Large intestine (tissue), 3 donors: ENCODE measurements at regions not wholly inside any gene's neighbourhood (a gene's known extent, or its start where the extent isn't known, plus 50 kb on each side); places are given as distances from the start of the nearest gene placed in this dataset.

Experiments
- DNase-seq, 2 donors: peaks; one replicate each; pipeline versions ENCODE4 v3.0.0 to v3.0.0-alpha.2; 2013
- H3K27ac ChIP-seq: one replicate; pipeline ENCODE4 v1.5.1; 2013; ENCODE audit warnings: low read length
- H3K27me3 ChIP-seq: 2 replicates; pipeline ENCODE4 v1.6.1; 2013; ENCODE audit warnings: low read length; ENCODE audit not compliant: control insufficient read depth, insufficient read depth
- H3K36me3 ChIP-seq: 2 replicates; pipeline ENCODE4 v1.6.1; 2013; ENCODE audit warnings: low read length; ENCODE audit not compliant: control insufficient read depth, insufficient read depth
- H3K4me1 ChIP-seq: one replicate; pipeline ENCODE4 v1.6.1; 2013; ENCODE audit warnings: low read length; ENCODE audit not compliant: control insufficient read depth, insufficient read depth
- H3K4me3 ChIP-seq: one replicate; pipeline ENCODE4 v1.5.1; 2013; ENCODE audit warnings: low read length
- H3K9me3 ChIP-seq: one replicate; pipeline ENCODE4 v1.6.1; 2013; ENCODE audit warnings: mild to moderate bottlenecking, low read depth, low read length, moderate library complexity; ENCODE audit not compliant: control insufficient read depth
- WGBS: methylation state at CpG from one replicate; pipeline ENCODE4 v1.1.5; 2013; ENCODE audit warnings: low lambda C conversion rate; ENCODE audit not compliant: insufficient coverage; 5-methylcytosine and 5-hydroxymethylcytosine counted together

DNA sequence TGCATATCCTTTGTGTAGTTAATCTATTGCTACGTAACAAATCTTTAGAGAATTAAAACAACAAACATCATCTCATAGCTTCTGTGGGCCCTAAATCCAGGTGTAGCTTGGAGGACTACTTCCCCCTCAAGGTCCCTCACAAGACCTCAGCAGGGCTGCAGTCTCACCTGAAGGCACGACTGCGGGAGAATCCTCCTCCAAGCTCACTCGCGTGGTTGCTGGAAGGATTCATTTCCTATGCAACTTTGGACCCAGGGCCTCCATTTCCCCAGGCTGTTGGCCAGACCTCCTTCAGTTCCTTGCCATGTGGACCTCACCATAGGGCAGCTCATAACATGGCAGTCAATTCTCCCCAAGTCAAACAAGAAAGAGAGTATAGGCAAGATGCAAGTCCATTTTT is 140.4 kb downstream of the OAT start:
- H3K36me3 ChIP-seq, result no peaks in the 10 kb centered on the region
- no CpG with 5 or more reads among the region's 5 CpGs for WGBS
- no peak overlapping the region for H3K27ac ChIP-seq
- H3K27me3 ChIP-seq, result no peaks in the 10 kb centered on the region
- DNase-seq, result no peak
- H3K9me3 ChIP-seq, result peaks cover under 1% of the 10 kb centered on the region
- no peak overlapping the region for H3K4me3 ChIP-seq
- no peaks in the 10 kb centered on the region for H3K4me1 ChIP-seq

DNA sequence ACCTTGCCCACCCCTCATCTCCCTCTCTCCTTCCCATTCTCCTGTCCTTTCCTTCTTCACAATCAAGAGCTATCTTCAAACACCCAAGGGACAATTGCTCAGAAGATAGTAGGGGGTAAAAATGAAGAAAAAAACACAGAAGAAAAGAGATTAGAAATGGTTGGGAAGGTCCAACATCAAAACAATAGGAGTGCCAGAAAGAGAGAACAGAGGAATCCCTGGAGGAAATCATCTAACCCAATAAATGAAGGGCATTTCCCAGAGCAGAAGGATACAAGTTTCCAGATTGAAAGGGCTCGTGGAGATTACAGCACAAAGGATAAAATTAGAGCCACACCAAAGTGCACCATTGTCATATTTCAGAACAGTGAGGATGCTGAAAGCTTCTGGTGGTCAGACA is 145.6 kb downstream of the OAT start:
- no peak overlapping the region for H3K27ac ChIP-seq
- H3K27me3 ChIP-seq, result no peaks in the 10 kb centered on the region
- H3K4me3 ChIP-seq, result no peak overlapping the region
- H3K36me3 ChIP-seq, result no peaks in the 10 kb centered on the region
- no peak for DNase-seq
- H3K9me3 ChIP-seq, result peaks cover 5% of the 10 kb centered on the region
- no CpG with 5 or more reads among the region's 1 CpG for WGBS
- H3K4me1 ChIP-seq, result no peaks in the 10 kb centered on the region

DNA sequence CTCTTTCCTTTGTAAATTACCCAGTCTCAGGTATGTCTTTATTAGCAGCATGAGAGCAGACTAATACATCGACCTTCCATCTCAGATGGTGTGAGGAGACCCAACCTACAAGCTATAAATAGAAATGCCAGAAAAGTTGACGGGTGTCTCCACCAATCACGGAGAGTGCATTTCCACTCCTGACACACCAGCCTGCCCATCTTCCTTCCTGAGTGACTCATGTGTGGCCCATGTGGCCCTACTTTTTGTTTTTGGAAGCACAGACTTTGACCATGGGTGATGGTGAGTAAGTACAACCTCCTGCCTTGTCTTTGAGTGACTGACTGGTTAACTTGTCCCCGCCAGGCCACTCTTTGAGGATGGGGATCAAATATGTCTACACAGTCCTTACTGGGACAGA is 147.0 kb downstream of the OAT start:
- no peak overlapping the region for H3K27ac ChIP-seq
- no peak overlapping the region for H3K4me3 ChIP-seq
- H3K9me3 ChIP-seq, result peaks cover 5% of the 10 kb centered on the region
- no CpG with 5 or more reads among the region's 4 CpGs for WGBS
- no peak for DNase-seq
- H3K27me3 ChIP-seq, result no peaks in the 10 kb centered on the region
- no peaks in the 10 kb centered on the region for H3K36me3 ChIP-seq
- H3K4me1 ChIP-seq, result no peaks in the 10 kb centered on the region

DNA sequence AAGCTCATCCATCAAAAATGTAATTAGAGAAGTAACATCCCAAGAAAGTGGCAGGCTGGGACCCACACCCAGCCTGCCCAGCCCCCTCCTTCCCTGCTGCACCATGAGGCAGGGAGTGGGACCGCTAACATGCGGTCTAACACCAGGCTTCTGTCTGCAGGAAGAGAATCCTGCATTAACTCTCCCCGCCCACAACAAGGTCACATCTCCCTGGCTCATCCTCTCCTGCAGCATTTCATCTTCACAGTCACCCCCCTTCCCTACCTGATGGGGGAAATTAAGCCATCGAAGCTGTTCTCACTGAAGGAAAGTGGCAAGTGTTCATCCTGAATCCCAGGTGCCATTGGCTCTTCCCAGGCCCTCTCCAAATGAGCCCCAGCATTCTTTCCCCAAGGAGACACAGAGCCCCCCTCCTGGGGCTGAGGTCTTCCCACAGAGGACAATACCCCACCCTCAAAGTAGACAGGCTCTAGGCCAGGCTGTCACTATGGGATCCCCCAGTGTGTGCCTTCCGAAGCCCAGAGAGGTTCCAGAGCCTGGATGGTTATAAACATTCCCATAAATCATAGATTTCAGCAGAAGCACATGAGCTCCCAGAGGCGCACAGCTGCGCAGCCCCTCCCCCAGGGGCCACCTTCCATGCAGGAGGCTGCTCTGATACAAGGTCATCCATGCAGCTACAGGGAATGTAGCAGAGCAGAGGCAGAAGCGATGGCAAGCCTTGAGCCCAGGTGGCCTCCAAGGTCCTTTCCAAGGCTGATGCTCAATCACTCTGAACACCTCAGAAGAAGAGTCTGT is 148.0 kb downstream of the OAT start:
- Histone ChIP-seq H3K27me3 (no peaks in the 10 kb centered on the region), H3K4me1 (no peaks in the 10 kb centered on the region), H3K9me3 (peaks cover 5% of the 10 kb centered on the region), H3K4me3 (no peak overlapping the region), H3K36me3 (no peaks in the 10 kb centered on the region), H3K27ac (no peak overlapping the region)
- no CpG with 5 or more reads among the region's 8 CpGs for WGBS
- DNase-seq, result no peak

DNA sequence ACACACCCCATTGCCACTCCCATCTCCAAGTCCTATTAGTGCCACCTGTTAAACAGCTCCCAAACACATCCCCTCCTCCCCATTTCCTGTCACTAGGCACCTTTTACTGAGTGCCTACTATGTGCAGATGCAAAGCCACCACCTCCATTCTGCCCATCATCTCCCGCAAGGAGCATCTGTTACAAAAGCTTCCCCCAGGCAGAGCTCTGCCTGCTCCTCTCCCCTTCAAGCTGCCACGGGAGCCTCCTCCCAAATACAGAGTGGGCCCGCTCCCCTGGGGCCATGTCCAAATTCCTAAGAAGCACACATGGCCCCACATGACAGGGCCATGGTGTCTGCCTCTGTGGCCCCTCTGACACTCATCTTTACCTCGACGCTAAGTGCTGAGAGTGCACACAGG is 149.7 kb downstream of the OAT start:
- no CpG with 5 or more reads among the region's 5 CpGs for WGBS
- H3K27me3 ChIP-seq, result no peaks in the 10 kb centered on the region
- DNase-seq, result no peak

DNA sequence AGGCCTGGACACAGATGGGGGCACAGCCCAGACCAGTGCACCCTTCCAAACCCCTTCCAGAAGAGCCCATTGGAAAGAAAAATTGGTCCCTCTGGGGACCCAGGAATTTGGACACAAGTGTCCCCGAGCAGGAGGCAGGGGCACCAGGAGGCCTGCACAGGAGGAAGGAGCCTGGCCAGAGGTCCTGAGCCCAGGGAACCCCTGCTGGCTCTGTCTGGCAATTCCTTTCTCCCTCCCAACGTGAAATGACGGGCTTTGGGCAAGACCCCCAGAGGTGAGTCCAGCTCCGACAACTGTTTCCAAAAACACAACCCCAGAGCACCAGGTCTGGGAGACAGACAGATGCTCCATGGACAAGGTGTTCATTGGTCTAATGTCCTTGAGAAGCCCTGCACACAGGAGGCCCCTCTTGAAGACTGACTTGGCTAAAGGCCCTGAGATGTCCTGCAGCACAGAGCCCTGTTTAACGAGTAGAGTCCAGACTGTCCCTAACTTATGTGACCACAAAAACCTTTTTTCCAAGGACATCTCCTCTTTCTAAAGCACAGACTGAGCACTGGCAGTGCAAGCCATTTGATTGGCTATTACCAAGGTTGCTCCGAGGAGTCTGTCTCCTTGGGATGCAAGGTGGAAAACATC is 150.7 kb downstream of the OAT start:
- DNase-seq, result no peak
- H3K4me3 ChIP-seq, result no peak overlapping the region
- 83% methylated on average over 1 of the region's 6 CpGs for WGBS
- no peak overlapping the region for H3K27ac ChIP-seq
- H3K9me3 ChIP-seq, result peaks cover 1% of the 10 kb centered on the region
- no peaks in the 10 kb centered on the region for H3K4me1 ChIP-seq
- H3K27me3 ChIP-seq, result no peaks in the 10 kb centered on the region
- no peaks in the 10 kb centered on the region for H3K36me3 ChIP-seq

More for the DNA sequence above, 149.7 kb downstream of the OAT start:
- Histone ChIP-seq H3K4me1 (no peaks in the 10 kb centered on the region), H3K9me3 (peaks cover 5% of the 10 kb centered on the region), H3K36me3 (no peaks in the 10 kb centered on the region), H3K4me3 (no peak overlapping the region), H3K27ac (no peak overlapping the region)

DNA sequence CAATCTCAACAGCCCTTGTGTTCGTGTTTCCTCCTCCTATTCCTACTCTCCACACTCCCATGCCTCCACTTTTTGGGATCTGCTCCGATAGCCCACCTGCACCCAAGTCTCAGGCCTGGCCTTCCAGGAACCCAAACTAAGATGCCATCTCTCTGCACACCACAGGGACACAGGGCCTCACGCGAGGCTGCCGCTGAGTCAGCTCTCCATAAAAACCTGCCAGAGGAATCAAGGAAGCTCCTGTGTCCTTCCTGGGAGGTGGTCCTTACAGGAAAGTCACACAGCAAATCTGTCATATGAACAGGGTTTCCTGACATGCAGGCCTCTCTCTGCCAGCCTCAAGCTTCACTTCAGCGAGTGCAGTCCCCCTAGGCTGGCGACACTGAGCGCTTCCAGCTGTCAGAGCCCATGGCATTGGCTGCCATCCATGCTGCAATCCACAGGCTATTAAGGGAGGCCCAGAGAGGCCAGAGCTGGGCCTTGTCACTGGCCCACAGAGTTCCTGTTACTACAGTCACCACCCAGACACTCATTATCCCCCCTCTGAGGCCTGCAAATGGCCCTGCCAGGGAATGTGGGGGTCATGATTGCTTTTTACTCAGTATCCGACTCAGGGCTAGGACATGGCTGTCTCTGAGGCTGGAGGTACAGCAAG is 151.4 kb downstream of the OAT start:
- no peak overlapping the region for H3K27ac ChIP-seq

DNA sequence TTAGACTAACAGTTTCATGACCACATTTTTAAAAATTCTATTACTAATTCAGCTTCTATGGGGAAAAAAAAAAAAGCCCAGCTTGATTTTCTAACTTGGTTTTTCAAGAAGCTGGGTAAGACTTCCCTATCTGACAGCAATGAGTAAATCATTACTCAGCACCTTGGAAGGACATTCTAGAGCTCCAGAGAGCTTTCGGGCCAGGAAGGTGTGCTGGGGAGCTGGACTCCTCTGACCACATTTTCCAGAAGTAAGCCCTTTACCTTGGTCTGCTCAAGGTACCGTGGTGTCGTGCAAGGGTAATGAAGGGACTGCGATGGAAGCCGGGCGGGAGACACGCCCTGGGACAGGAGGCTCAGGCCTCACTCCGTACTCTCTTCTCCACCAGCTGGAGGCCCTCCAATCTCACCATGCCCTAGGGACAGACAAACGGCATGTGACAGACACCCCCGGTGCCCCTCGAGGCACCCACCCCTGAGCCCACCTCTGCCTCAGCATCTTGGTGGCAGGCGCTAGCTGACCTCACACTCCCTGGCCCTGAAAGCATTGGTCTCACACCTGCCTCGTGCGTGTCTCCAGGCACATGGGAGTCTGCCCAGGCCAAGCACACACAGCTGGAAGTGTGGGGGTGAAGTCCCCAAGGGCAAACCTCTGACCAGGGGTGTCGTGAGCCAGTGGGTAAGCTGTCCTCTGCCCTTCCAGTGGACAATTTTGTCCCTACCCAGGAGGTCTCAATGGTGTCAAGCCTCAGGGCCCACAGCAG is 152.1 kb downstream of the OAT start:
- Histone ChIP-seq H3K4me1 (no peaks in the 10 kb centered on the region), H3K27ac (no peak overlapping the region), H3K9me3 (no peaks in the 10 kb centered on the region), H3K27me3 (no peaks in the 10 kb centered on the region), H3K36me3 (no peaks in the 10 kb centered on the region), H3K4me3 (no peak overlapping the region)
- DNase-seq, result no peak
- WGBS, result no CpG with 5 or more reads among the region's 15 CpGs

More for the DNA sequence above, 151.4 kb downstream of the OAT start:
- 100% methylated on average over 2 of the region's 9 CpGs for WGBS
- Histone ChIP-seq H3K4me3 (no peak overlapping the region), H3K36me3 (no peaks in the 10 kb centered on the region), H3K4me1 (no peaks in the 10 kb centered on the region), H3K9me3 (no peaks in the 10 kb centered on the region), H3K27me3 (no peaks in the 10 kb centered on the region)
- no peak for DNase-seq

DNA sequence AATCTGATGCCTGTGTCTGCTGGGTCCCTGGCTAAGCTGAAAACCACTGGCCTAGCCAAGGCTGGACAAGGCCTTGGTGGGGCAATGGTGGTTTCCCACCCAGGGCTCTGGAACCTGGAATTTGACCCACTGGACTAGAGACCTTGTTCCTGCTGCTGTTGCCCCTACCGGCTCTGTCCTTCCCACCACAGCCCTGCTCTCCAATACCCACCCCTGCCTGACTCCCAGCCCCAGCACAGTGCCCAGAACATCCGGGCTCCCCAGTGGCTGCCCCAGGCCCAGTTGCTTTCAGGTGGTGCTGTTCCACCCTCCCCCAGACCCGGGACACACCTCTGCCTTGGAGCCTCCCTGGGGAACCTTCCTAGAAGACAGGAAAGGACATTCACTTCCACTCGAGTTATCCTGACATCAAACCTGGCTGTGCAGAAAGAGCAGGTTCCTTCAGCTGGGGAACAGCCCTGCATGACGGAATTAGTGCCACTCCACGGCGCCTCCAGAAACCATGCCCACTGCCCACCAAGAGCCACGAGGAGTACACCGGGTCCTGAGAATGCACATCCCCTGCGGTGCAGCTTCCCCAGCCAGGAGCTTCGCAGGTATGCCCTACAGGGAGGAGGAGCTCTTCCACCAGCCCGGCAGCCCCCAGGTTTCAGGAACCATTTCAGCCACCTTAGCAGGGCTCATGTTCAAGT is 152.8 kb downstream of the OAT start:
- Histone ChIP-seq H3K27ac (no peak overlapping the region), H3K4me1 (no peaks in the 10 kb centered on the region), H3K27me3 (no peaks in the 10 kb centered on the region), H3K36me3 (no peaks in the 10 kb centered on the region), H3K4me3 (no peak overlapping the region), H3K9me3 (no peaks in the 10 kb centered on the region)
- no peak for DNase-seq
- WGBS, result no CpG with 5 or more reads among the region's 12 CpGs

DNA sequence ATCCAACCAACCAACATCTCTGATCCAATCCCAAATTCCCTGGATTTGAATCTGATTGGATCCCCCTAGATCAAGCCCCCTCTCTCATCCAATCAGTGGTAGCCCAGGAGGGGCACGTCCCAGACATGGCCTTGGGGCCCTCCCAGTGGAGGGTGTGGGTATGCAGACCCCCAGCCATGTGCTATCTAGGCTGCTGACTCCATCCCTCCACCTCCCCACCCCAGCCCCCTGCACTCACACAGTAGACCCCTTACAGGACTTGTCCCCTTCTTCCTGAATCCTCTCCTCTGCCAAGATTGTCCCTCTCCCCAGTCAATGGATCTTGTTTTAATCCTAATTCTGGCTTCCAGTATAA is 153.4 kb downstream of the OAT start:
- no peaks in the 10 kb centered on the region for H3K9me3 ChIP-seq
- H3K27me3 ChIP-seq, result no peaks in the 10 kb centered on the region
- H3K27ac ChIP-seq, result no peak overlapping the region
- no CpG with 5 or more reads among the region's 1 CpG for WGBS
- no peak for DNase-seq
- no peaks in the 10 kb centered on the region for H3K36me3 ChIP-seq
- H3K4me1 ChIP-seq, result no peaks in the 10 kb centered on the region
- no peak overlapping the region for H3K4me3 ChIP-seq
